ENCODE measurements at regions not wholly inside any gene's neighbourhood (a gene's known extent, or its start where the extent isn't known, plus 50 kb on each side); places are given as distances from the start of the nearest gene placed in this dataset.

DNA sequence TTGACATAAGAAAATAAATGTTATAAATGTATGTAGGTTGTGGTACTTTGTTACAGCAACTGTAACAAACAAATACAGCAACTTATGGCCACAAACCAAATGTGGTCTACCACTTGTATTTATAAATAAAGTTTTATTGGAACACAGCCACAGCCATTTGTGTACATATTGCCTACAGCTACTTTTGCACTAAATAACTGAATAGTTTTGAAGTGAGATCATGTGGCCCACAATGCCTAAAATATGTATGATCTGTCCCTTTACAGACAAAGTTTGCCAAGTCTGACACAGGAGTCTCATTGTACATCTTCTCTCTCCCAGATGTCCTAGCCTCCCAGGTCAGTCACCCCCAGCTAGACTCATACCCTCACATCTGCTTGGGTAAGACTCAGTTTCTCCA, 283.6 kb upstream of the PRDM9 start:
- no peak for TF ChIP-seq EZH2 (IDR thresholded peaks at IDR 0.05; ENCODE audit: borderline replicate concordance, low read length)
- TF ChIP-seq, protein P1, sequence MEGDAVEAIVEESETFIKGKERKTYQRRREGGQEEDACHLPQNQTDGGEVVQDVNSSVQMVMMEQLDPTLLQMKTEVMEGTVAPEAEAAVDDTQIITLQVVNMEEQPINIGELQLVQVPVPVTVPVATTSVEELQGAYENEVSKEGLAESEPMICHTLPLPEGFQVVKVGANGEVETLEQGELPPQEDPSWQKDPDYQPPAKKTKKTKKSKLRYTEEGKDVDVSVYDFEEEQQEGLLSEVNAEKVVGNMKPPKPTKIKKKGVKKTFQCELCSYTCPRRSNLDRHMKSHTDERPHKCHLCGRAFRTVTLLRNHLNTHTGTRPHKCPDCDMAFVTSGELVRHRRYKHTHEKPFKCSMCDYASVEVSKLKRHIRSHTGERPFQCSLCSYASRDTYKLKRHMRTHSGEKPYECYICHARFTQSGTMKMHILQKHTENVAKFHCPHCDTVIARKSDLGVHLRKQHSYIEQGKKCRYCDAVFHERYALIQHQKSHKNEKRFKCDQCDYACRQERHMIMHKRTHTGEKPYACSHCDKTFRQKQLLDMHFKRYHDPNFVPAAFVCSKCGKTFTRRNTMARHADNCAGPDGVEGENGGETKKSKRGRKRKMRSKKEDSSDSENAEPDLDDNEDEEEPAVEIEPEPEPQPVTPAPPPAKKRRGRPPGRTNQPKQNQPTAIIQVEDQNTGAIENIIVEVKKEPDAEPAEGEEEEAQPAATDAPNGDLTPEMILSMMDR (IDR thresholded peaks at IDR 0.05; ENCODE audit: low read length), result no peak
- no peak overlapping the region for H3K4me2 ChIP-seq (ENCODE audit: low read length)
- H4K20me1 ChIP-seq (ENCODE audit: insufficient read depth, low read length), result no peaks in the 10 kb centered on the region

DNA sequence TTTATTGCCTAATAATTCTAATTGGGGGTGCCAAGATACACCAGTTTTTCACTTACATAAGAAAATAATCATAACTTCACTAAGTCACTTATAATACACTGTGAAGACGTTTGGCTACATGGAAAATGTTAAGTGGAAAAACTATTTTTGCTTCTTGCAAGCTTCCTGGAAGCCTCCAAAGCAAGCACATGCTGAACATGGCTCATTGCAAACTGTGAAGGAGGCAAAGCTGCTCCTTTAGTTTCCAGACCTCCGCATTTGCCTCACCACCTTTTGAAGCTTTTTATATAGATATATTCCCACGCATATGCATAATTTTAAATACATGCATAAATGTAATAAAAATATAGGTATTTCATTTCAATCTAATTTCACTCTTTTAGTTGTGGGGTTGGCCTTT, 285.6 kb upstream of the PRDM9 start:
- H3K9me2 ChIP-seq (ENCODE audit: low read depth, low read length), result no peaks in the 10 kb centered on the region
- no peak overlapping the region for H3K4me3 ChIP-seq (ENCODE audit: low read depth, low read length, poor library complexity, severe bottlenecking)
- H3K79me2 ChIP-seq (ENCODE audit: insufficient read depth, low read length), result no peaks in the 10 kb centered on the region
- H3K27ac ChIP-seq (ENCODE audit: low read depth, low read length, poor library complexity, severe bottlenecking), result no peak overlapping the region
- H4K20me1 ChIP-seq (ENCODE audit: insufficient read depth, low read length), result no peaks in the 10 kb centered on the region
- H3K4me1 ChIP-seq (ENCODE audit: insufficient read depth, low read length, severe bottlenecking), result no peaks in the 10 kb centered on the region
- no peaks in the 10 kb centered on the region for H3F3A ChIP-seq (ENCODE audit: insufficient read depth, low read length)
- no peak overlapping the region for H2AFZ ChIP-seq (ENCODE audit: low read length)
- no peak overlapping the region for H3K4me2 ChIP-seq (ENCODE audit: low read length)
- no peaks in the 10 kb centered on the region for H3K9me3 ChIP-seq (ENCODE audit: low read length)
- no peaks in the 10 kb centered on the region for H3K27me3 ChIP-seq (ENCODE audit: insufficient read depth, low read length)
- H3K36me3 ChIP-seq (ENCODE audit: insufficient read depth, low read length), result no peaks in the 10 kb centered on the region
- no peak overlapping the region for H3K9ac ChIP-seq (ENCODE audit: low read length)
- TF ChIP-seq, protein P1 (IDR thresholded peaks at IDR 0.05; ENCODE audit: low read length), result no peak
- no peak for TF ChIP-seq EZH2 (IDR thresholded peaks at IDR 0.05; ENCODE audit: borderline replicate concordance, low read length)

More for the DNA sequence above, 283.6 kb upstream of the PRDM9 start:
- Histone ChIP-seq H3K27me3 (ENCODE audit: insufficient read depth, low read length) (no peaks in the 10 kb centered on the region), H3K79me2 (ENCODE audit: insufficient read depth, low read length) (no peaks in the 10 kb centered on the region), H3F3A (ENCODE audit: insufficient read depth, low read length) (no peaks in the 10 kb centered on the region), H3K9ac (ENCODE audit: low read length) (no peak overlapping the region), H3K27ac (ENCODE audit: low read depth, low read length, poor library complexity, severe bottlenecking) (no peak overlapping the region), H3K36me3 (ENCODE audit: insufficient read depth, low read length) (no peaks in the 10 kb centered on the region), H3K9me2 (ENCODE audit: low read depth, low read length) (no peaks in the 10 kb centered on the region), H3K4me3 (ENCODE audit: low read depth, low read length, poor library complexity, severe bottlenecking) (no peak overlapping the region), H3K4me1 (ENCODE audit: insufficient read depth, low read length, severe bottlenecking) (no peaks in the 10 kb centered on the region), H2AFZ (ENCODE audit: low read length) (no peak overlapping the region), H3K9me3 (ENCODE audit: low read length) (no peaks in the 10 kb centered on the region)

DNA sequence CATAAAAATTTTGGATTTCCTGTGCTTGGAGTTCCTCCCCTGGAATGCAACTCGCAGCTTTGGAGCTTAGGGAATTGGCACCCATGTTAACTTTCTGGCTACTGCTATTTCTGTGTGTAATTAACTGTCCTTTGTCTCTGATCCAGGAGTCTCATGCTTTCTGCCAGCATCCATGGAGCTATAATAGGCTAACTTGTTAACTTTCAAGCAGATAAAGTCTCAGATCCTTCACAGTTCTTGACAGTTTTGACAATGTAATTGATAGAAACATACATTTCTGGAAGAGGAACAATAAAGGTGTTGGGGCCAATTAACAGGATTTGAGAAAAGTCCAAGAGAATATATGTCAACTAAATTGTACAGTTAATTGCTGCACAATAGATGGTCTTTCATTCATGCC, 290.2 kb upstream of the PRDM9 start:
- H3K9me2 ChIP-seq (ENCODE audit: low read depth, low read length), result no peaks in the 10 kb centered on the region
- H3K9me3 ChIP-seq (ENCODE audit: low read length), result no peaks in the 10 kb centered on the region
- no peaks in the 10 kb centered on the region for H4K20me1 ChIP-seq (ENCODE audit: insufficient read depth, low read length)
- H3K4me2 ChIP-seq (ENCODE audit: low read length), result no peak overlapping the region
- no peaks in the 10 kb centered on the region for H3K36me3 ChIP-seq (ENCODE audit: insufficient read depth, low read length)
- no peak overlapping the region for H3K9ac ChIP-seq (ENCODE audit: low read length)
- H3K79me2 ChIP-seq (ENCODE audit: insufficient read depth, low read length), result no peaks in the 10 kb centered on the region
- H3K27me3 ChIP-seq (ENCODE audit: insufficient read depth, low read length), result no peaks in the 10 kb centered on the region
- H3K27ac ChIP-seq (ENCODE audit: low read depth, low read length, poor library complexity, severe bottlenecking), result no peak overlapping the region
- H3F3A ChIP-seq (ENCODE audit: insufficient read depth, low read length), result no peaks in the 10 kb centered on the region
- no peak overlapping the region for H2AFZ ChIP-seq (ENCODE audit: low read length)
- no peak overlapping the region for H3K4me3 ChIP-seq (ENCODE audit: low read depth, low read length, poor library complexity, severe bottlenecking)
- TF ChIP-seq, protein P1 (IDR thresholded peaks at IDR 0.05; ENCODE audit: low read length), result no peak
- no peak for TF ChIP-seq EZH2 (IDR thresholded peaks at IDR 0.05; ENCODE audit: borderline replicate concordance, low read length)
- no peaks in the 10 kb centered on the region for H3K4me1 ChIP-seq (ENCODE audit: insufficient read depth, low read length, severe bottlenecking)
